HG02678 (cell line): ENCODE measurements at regions not wholly inside any gene's neighbourhood (a gene's known extent, or its start where the extent isn't known, plus 50 kb on each side); places are given as distances from the start of the nearest gene placed in this dataset.
"Not testable (repeated sequence)": the region's sequence is repeated elsewhere in the genome, so short reads cannot be mapped to it uniquely, and the experiment has no call there.

Experiments
- ATAC-seq: cut with Tn5 transposase; IDR thresholded peaks from one replicate; pipeline ENCODE4 v1.9.1; 2021; ENCODE audit warnings: mild to moderate bottlenecking, moderate library complexity; ENCODE audit not compliant: unreplicated experiment

DNA sequence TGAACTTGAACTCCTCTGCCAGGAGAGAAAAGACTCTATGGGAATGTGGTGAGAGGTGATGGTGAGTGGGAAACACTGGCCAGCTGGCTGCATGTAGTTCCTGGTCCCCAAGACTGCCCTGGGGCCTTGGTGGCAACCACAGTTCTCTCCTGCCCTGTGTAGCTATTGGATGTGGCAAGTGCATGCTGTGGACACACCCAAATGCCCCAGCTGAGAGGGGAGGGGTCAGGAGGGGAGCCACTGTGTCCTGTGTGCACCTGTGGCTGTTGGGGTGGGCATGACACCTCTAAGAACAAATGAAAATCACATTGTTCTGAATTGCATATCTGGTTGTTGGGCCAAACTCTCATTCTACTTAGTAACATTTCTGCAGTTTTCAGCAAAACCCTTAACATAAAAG, 409.6 kb downstream of the NSUN3 start:
- ATAC-seq: no peak

DNA sequence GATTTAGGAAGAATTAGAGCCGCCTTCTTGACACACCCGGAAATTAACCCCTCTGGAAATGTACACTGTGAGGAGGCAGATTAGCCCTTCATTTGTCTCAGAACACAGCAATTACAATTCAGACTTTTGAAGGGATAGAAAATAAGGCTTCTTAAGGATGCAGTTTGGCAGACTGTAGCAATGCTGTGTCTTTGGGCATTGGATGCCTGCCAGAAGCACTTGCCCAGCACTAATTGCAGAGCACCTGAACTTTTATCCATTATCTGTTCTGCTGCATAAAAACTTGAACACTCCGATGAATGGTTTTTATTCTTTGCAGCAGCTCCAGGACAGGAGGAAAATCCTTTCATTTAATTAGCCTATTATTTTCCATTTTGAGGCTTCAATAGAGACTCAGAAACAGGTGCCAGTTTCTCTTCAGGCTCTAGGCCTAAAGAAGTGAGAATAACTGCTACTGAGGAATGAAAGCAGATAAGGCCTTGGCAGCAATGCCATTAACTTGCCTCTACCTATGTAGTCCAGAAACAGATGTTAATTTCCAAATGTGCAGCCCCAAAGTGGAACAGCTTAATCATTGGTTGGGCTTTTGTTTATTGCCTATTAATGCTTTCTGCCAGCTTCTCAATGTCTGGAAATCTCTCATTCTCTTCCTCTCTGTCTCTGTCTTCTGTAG, 418.5 kb downstream of the NSUN3 start:
- no peak for ATAC-seq

- no peak for ATAC-seq
Measured at GRCh38 chr3:94482686-94483085, 419.8 kb downstream of the NSUN3 start.

- ATAC-seq: no peak
Measured at GRCh38 chr3:94483403-94483802, 420.5 kb downstream of the NSUN3 start.

DNA sequence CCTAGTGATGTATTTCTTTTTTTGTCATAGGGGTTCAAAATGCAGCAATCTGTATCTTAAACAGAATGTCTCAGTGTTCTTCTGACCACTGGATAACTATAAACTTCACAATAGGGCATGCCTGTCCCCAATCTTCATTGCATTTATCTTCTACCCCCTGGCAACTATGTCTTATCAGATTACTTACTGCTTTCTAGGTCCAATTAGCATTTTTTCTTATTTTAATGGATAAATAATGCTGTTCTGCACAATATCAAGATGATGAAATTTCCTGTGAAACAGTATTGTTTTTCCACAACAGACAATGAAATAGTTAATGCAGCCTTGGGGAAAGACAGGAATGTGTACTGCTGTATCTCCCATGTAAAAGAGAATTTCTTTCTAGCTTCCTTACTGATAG, 432.1 kb downstream of the NSUN3 start:
- no peak for ATAC-seq

DNA sequence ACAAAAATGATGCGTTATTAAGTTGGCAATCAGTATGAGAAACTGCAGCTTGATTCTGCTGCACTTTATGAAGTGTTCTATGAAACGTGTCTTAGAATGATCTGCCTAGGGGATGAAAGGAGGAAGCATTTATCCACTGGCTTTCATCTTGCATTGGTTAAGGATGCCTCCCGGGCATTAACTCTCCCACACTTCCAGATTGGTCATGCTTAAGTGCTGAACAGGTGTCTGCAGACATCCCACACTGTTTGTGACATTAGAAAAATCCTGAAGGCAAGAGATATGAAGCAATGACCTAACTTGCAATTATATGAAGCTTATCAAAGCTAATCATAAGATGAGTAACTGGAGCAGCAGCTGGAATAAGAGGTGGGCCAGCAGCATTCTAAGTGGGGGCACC, 437.3 kb downstream of the NSUN3 start:
- ATAC-seq: no peak

DNA sequence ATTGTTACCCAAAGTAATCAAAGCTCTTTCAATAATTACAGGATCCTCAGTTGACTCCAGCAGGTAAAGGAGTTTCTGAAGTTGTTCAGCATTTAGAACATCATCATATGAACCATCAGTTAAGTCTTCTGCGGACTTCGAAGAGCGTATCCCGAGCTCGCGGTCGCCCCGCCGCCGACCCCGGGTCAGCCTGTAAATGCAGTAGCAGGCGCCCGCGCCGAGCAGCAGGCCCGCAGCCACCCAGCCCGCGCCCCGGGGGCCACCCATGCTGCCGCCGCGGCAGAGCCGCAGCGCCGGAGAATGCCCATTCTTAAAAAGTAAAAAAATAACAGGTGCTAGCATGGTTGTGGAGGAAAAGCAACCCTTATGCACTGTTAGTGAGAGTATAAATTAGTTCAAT, 444.5 kb downstream of the NSUN3 start:
- ATAC-seq: not testable (repeated sequence)

DNA sequence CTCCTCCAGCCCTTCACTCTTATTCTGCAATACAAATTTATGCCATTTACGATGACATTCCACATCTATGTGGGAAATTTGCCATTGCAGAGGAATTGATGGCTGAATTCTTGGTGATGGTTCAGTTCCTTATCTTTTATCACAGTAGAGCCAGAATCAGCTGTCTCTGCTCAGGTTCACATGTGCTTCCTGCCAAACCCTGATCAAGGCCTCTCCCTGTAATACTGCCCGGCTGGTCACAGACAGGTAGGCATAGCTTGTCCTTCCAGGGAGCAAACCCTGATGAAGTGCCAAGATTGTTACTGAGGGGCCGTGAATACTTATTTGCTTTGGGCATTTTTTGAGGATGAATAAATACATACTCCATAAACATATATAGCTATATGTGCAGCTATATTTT, 450.0 kb downstream of the NSUN3 start:
- no peak for ATAC-seq

- ATAC-seq: no peak
Measured at GRCh38 chr3:94513600-94513999, 450.7 kb downstream of the NSUN3 start.

- no peak for ATAC-seq
Measured at GRCh38 chr3:94515983-94516382, 453.1 kb downstream of the NSUN3 start.

GRCh38 chr3:94520364-94520763, 457.5 kb downstream of the NSUN3 start:
- no peak for ATAC-seq

- ATAC-seq: no peak
Measured at GRCh38 chr3:94522488-94522887, 459.6 kb downstream of the NSUN3 start.

GRCh38 chr3:94524102-94524919, 461.4 kb downstream of the NSUN3 start:
- ATAC-seq: no peak

GRCh38 chr3:94525043-94525442, 462.2 kb downstream of the NSUN3 start:
- no peak for ATAC-seq

DNA sequence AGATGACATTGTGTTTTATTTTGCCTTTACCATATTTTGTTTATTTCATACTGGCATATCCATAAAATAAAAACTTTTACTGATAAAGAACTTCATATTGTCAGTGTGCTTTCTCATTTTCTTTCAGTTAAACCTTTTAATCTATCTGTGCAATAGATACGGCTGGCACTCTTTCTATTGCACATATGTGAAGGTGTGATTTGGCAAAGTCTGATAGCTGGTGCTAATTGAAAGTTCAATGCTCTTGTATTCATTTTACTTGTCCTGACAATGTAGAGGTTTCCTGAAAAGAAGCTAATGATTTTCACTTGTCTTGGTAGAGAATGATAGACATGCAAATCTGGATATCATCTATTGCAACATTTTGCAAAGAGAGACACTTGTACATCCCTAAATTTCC, 467.0 kb downstream of the NSUN3 start:
- no peak for ATAC-seq

DNA sequence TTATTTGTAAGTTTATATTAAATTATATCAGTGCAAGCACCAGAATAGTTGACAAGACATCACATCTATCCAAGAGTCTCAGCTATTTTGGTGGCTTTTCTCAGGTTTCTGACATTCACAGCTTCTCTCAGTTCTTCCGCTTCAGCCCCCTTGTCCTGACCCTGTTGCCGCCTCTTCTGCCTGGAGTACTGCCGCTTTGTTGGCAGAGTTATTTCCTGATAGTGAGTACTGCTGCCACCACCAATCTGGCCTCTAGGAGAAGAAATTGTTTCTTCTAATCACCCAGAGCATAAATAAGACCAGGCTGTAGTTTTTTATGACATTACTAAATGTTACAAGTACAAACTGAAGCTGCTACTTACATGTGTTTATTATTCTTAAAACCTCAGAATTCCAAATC, 470.1 kb downstream of the NSUN3 start:
- ATAC-seq: no peak

DNA sequence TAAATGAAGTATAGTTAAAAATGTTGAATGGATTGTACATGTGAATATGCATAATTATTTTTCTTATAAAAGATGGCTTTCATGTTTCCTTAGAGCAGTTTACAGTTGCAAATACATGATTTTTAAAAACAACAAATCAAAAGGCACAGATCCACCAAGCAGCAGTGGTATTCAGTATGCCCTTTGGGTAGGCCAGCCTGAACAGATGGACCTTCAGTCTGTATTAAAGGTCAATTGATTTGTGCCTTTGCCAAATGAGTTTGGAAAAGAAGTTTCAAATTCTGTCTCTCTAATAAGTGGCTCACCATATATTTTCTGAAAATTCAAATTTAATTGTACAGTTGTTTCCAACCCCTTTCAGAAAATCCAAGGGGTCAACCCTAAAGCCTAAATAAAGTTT, 477.1 kb downstream of the NSUN3 start:
- no peak for ATAC-seq

DNA sequence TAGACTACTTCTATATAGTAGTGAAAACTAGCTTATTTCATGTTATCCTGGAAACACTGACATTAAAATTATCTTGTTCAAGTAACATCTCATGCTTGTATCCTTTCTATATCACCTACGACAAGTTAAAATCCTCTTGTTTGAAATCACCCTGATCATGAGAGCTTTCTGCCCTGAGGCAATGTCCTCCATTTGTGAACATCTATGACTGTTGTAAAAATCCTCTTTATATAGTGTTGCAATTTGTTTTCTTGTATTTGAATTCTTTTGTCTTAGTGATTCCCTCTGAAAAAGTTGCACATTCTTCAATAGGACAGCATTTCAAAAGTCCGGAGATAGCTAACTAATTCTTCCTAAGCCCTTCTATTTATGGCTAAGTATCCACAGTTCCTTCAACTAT, 480.3 kb downstream of the NSUN3 start:
- ATAC-seq: no peak

DNA sequence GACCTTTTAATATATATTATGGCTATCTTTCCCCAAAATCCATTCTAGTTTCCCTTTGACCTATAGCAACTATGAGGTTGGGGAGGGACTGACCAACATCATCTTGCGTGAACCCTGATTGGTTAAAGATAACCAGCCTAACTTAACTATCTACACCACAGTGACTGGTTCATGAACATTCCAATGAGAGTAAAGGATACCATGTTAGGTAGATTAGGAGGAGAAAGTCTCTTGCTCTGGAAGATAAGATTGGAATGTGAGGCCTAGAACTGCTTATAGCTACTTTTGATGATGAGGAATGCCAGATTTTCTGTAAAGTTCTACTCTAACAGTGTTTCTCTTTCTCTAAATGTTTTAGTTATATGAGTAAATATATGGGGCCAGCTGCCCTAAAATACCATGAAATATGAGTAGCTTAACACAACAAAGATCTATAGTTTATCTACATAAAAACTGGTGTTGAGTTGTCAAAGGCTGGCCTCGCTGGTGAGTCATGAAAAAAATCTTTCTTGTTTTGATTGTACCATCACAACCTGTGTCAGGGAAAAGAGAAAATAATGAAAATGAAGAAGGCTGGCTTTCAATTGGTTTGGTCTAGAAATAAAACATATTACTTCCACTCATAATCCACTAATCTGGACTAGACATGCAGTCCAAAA, 481.4 kb downstream of the NSUN3 start:
- ATAC-seq: no peak

DNA sequence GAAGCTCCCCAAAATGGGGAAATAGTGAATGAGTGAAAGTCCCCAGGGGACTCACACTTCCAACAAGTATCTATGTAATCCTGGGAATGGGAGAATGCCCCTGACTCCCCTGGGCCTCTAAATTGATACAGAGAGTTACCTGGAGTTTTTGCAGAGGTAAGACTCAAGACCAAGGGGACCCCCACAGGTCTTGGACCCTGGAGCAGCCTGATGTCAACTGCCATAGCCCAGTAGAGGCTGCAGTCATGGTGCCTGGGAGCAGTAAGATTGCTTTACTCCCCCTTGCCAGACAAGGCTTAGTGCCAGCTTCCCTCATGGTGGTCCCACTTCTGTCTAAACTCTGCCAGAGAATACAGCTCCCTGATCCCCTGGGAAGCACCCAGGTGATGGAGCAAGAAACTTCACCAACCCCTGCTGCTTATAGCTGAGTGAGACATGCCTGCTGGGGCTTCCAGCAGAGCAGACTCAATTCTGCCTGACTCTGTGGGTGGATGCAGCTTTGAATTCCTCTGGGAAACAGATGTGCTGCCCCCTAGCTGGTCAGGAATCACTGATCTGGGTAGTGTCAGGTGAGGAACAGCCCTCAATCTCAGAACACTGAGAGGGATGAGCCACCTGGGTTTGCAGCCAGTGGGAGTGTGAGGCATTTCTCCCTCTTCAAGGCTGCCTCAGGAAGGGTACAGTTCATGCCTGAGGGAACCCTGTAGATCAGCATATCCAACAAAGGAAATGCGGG, 485.9 kb downstream of the NSUN3 start:
- no peak for ATAC-seq

DNA sequence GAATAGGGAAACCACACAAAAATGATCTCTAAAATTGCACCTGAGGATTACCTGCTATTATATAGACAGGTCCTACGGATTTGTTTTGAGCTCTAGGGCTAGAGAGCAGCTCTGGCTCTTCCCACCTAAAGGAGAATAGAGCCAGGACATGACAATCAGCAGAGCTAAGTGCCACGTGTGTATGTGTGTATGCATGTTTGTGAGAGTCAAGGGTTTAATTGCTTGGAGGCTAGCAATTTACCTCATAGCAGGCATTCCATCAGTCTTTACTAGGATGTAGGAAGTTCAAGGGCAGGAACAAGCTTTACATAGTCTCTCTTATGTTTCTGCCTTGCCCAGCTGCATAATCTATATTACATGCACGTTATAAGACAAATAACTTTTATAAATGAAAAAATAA, 498.2 kb downstream of the NSUN3 start:
- no peak for ATAC-seq
